DMS53 treated with DMSO at 0.1 percent for 48 hours (cell line): ENCODE measurements at regions not wholly inside any gene's neighbourhood (a gene's known extent, or its start where the extent isn't known, plus 50 kb on each side); places are given as distances from the start of the nearest gene placed in this dataset.

Source experiments
- DNase-seq: peaks from one replicate; lab custom pipeline; 2025; ENCODE audit not compliant: unreplicated experiment; lab: John Stamatoyannopoulos, UW

GRCh38 chr1:208577381-208577905, 333.3 kb upstream of the PLXNA2 start:
- no peak for DNase-seq

DNA sequence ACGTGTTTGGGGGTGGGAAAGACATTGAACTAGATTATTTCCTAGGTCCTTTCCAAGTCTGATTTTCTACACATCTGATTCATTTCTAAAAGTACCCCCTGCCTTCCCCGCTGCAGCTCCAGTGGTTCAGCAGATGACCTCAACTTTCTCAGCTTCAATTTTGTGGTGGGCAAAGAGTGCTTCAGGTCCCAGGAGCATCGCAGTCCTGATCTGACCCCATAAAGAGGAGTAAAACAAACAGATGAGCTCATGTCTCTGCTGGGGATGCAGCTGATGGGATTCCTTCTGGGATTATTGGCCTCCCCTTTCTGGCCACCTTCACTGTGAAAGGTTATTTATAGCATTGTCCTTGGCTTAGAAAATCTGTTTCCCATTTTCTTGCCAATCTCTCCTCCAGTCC, 337.0 kb upstream of the PLXNA2 start:
- DNase-seq, result no peak

- no peak for DNase-seq
These were observed 337.5 kb upstream of the PLXNA2 start for GRCh38 chr1:208581667-208582066.

DNA sequence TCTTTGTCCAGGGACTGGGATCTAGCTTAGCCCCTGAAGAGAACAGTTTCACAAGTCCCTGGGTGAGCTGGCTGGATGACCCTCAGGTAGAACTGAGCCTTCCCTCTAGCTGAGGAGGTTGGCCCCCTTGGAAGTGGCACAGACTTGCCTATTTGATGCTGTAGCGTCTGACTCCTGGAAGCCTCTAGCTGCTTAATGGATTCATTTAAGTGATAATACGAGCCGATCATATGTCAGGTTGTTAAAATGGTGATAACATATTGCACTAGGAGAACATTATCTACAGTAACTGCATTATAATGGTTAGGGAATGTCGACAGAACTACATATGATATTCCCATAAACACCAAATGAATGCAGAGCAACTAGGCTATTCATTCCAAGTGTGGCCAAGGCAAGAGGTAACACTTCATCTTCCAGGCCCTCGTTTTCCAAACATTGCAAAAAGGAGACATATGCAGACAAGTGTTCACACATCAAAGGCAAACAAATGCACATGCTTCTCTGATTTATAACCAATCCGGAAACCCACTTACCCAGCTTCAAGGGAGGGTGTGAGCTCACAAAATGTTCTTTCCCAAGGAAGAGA, 340.1 kb upstream of the PLXNA2 start:
- no peak for DNase-seq

DNA sequence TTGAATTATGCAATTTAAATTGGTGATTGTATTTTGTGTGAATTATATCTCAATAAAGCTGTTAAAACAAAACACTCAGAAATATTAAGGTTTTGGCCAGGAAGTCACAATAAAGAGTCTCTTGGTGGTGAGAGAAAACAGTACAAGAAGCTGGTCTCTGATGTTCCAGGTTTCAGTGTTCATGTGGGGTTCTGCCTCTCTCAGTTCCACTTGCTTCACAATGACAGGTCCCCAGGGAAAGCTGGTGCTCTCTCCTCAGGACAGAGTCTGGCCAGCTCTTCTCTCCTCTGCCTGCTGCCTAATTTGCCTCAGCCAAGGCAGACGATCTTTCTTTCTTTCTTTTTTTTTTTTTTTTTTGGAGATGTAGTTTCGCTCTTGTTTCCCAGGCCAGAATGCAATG, 342.9 kb upstream of the PLXNA2 start:
- DNase-seq, result no peak

- no peak for DNase-seq
These were observed 349.3 kb upstream of the PLXNA2 start for GRCh38 chr1:208593306-208594006.

DNA sequence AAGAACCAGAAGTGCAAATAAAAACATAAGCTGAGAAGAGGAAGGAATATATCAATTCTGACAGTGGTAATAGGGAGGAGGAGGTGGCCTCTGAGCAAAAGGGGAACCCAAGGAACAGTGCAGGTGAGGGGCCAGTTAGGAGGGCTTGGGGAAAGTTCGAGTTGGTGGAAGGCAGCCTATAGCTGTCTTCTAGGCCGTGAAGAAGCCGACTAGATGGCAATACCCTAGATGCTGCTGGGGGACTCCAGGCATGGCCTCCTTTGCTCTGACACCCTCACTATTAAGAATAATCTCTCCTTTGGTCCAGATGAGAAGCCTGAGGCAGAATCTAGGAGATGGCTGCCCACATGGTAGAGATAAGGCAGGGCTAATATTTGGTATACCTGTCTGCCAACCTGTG, 351.1 kb upstream of the PLXNA2 start:
- DNase-seq, result no peak

GRCh38 chr1:208595745-208596144, 351.6 kb upstream of the PLXNA2 start:
- no peak for DNase-seq

DNA sequence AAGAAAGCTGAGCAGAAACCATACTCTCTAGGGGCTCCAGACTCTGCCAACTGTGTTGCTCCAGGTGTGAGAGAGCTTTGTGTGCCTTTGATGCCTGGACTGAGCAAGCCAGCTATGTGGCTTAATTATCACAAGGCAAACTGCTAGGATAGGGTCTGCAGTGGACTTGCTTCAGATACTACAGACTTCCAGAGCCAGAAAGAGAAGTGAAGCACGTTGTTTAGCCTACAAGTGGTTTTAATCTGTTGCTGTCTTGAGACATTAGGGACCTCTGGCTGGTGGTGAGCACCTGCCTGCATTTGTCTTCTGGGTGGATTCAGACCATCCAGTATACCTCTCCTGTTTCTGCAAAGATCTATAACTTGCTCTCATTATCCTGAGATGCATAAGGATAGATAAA, 353.4 kb upstream of the PLXNA2 start:
- DNase-seq, result no peak

DNA sequence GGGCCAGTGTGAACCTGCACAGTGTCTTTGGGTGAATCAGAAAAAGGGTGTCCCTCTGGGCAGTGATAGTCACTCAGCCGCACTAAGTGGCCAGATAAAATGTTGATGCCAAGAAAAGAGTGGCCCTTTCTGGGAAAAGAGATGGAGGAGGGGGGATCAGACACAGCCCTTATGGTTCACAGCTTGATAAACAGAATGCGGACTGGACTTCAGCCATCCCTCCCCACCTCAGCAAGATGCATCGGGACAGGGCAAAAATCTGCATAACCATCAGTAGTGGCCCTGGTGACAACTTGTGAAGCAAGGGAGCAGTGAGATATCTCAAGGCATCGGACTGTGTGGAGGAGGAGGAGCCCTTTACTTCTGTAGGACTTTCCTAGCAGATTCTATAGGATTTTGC, 353.8 kb upstream of the PLXNA2 start:
- DNase-seq, result no peak

DNA sequence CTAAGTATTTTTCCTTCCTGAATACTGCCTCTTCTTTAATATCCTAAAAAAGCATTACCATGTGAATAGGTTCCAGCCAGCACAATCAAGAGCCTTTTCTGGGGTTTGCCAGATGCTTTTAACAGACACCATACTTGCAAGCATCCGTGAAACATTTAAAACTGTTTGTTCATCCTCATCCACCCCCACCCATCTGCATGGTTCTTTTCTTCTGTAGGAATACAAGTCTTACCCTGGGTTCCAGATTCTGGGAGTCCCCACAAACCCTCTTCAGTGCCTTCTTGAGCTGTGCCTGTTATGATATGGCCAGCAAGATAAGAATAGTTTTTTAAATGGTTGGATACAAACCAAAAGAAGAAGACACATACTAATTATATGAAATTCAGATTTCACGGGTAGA, 354.9 kb upstream of the PLXNA2 start:
- DNase-seq, result no peak

DNA sequence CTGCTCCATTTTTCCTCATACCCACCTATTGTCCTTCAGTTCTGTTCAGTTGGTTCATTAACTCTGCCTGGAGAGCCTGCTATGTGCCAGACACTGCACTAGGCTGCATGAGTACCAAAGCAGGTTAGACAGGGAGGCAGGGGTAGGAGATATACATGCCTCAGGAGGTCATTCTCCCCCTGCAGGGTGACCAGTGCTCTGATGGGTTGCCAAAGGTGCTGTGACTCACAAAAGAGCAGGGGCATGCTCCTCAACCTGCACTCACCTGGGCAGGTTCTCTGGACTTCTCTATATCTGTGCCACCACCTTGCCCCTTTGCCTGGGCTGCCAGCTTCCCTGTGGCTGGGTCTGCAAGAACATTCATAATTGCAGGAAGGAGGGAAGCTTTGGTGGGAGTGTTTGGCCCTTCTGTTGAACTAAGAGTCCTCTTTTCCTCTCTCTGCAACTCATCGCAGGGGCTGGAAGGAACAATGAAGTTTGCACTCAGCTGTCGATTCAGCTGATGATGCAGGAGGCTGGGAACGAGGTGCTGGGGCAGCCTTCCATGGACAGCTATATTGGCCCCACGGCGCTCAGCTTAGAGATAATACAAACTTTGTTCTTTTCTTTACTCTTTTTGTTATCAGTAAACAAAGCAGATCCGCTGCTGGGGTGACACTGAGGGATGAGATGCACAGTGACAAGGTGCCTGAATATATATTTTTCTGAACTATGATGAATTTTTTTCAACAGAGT, 356.4 kb upstream of the PLXNA2 start:
- no peak for DNase-seq

- DNase-seq, result no peak
These were observed 357.4 kb upstream of the PLXNA2 start for GRCh38 chr1:208601561-208601960.

DNA sequence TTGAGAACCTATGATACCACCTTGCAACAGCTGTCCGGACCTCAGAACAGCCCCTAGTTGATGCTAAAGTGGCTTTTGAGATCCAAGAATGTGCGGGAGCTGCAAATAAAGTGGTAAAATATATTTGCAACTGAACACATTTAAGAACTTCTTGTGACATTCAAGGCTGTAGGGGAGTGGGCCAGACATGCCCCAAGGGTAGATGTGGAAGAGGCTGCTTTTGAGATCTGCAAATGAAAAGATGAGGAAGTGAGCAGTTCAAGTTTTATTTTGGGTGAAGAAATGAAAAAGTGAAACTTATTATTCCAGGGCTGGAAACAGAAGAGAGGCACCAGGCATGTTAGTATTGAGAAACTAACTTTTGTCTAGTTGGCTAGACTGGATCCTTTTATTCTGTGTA, 359.5 kb upstream of the PLXNA2 start:
- no peak for DNase-seq

DNA sequence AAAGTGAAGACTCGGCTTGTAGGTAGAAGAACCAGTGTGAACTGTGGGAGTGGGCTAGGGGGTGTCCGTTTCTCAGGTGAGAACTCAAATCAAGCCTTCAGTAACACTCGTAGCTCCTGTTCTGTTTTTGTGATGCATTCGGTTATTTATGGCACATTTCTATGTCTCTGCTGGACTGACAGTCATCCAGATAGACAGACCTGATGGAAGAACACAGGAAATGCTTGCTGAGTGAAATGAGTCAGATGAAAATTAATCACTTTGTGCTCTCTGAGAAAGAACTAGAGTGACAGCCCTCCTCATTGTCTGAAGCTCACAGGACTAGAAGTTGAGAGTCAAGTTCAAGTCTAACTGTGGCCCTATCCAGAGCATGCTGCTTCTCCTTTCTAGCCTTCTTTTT, 360.1 kb upstream of the PLXNA2 start:
- peak; percentile 23 for DNase-seq

DNA sequence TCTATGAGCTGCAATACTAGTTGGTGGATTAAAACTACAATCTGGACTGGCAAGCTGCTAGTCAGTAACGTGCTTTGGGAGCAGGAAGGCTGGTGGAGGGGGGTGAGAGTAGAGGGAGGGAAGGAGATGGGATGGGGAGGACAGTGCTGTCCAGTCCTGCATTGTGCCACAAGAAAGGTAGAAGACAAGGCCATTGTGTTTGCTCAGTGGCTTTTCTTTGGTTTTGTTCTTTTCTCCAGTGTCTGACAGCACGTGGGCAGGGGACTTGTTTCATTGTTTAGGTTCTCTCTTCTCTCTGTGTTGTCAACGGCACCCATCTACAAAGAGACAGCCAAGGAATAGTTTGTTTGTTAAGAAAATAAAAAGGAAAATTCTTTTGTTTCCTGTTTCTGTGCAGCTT, 362.8 kb upstream of the PLXNA2 start:
- DNase-seq, result no peak

- DNase-seq, result no peak
These were observed 363.4 kb upstream of the PLXNA2 start for GRCh38 chr1:208607616-208608015.

DNA sequence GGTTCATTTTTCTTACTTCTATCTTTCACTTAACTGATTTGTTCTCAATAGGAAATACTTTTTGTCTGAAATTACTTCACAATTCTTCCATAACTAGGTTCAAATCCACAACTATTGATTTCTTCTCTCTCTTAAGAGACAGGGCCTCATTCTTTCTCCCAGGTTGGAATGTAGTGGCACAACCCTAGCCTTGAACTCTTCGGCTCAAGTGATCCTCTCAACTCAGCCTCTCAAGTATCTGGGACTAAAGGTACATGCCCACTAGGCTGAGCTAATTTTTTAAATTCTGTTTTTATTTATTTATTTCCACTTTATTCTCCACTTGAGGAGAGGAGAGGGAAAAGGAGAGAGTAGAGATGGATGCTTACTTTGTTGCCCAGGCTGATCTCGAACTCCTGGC, 370.4 kb upstream of the PLXNA2 start:
- DNase-seq, result no peak

GRCh38 chr1:208615371-208615770, 371.2 kb upstream of the PLXNA2 start:
- DNase-seq, result no peak

DNA sequence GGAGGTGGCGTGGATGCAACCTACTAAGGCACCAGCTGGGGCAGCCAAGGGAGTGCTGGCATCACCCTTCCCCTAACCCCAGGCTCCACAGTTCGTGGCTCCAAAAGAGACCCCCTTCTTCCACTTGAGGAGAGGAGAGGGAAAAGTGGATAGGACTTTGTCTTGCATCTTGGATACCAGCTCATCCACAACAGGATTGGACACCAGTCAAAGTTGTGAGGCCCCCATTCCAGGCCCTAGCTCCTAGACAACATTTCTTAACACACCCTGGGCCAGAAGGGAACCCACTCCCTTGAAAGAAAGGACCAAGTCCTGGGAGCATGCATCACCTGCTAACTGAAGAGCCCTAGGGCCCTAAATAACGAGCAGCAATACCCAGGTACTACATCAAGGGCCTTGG, 372.6 kb upstream of the PLXNA2 start:
- no peak for DNase-seq

DNA sequence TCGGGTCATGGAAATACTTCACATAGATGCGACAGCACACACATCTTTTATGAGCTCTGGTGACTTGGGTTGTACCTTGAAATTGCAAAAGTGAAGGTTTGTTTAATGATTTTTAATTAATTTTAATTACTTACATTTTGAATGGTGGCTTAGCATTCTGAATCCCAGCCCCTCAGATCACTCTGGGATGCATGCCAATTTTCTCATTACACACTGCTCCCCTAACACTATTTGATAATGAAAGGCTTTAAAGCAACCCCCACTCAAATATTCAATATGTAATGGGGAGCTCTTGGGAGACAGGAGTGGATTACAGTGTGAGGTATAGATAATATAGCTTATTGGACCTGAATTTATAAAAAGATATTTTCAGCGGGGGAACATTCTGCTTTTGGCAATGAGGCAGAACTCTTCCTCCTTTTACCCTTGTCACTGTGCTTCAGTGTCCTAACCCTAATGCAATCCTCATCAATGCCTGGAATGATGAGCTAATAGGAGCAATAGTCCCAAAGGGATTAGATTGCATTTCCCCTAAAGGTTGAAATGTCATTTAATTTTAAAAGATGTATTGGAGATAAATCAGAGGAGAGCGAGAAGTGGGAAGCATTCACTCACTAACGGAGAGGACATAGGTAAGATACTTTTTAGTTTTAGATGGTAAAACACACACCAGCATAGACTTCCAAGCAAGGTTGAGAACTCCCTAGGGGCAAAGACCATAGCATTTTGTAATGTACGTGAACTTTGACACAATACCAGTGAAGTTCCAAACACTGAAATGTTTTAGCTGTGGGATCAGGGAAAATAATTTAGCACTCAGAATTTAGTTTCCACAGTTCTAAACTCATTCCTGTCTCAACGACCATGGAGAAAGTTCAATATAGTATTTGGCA, 384.1 kb upstream of the PLXNA2 start:
- DNase-seq, result no peak
